Subcutaneous abdominal adipose tissue (tissue), 5 donors: ENCODE measurements at regions not wholly inside any gene's neighbourhood (a gene's known extent, or its start where the extent isn't known, plus 50 kb on each side); places are given as distances from the start of the nearest gene placed in this dataset.

Experiments used
- H3K27ac ChIP-seq: one replicate; pipeline ENCODE4 v1.7.0; 2013; ENCODE audit warnings: low read depth, mild to moderate bottlenecking, inconsistent platforms, low read length, moderate library complexity
- H3K27me3 ChIP-seq, 5 donors: one replicate each; pipeline ENCODE4 v1.7.0; 2013; ENCODE audit warnings: low read length in 5 of 5, inconsistent platforms in 1 of 5; ENCODE audit not compliant: control insufficient read depth in 5 of 5, insufficient read depth in 4 of 5
- H3K36me3 ChIP-seq, 5 donors: one replicate each; pipeline ENCODE4 v1.7.0; 2013; ENCODE audit warnings: low read length in 5 of 5; ENCODE audit not compliant: control insufficient read depth in 5 of 5, insufficient read depth in 5 of 5
- H3K4me1 ChIP-seq, 5 donors: one replicate each; pipeline ENCODE4 v1.7.0; 2013; ENCODE audit warnings: low read length in 5 of 5, mild to moderate bottlenecking in 3 of 5, moderate library complexity in 1 of 5; ENCODE audit not compliant: control insufficient read depth in 5 of 5, insufficient read depth in 5 of 5
- H3K4me3 ChIP-seq, 5 donors: one replicate each; pipeline ENCODE4 v1.7.0; 2013; ENCODE audit warnings: low read length in 5 of 5, low read depth in 1 of 5
- H3K9ac ChIP-seq, 5 donors: one replicate each; pipeline ENCODE4 v1.7.0; 2013; ENCODE audit warnings: low read length in 5 of 5, mild to moderate bottlenecking in 4 of 5, moderate library complexity in 3 of 5
- H3K9me3 ChIP-seq, 5 donors: one replicate each; pipeline ENCODE4 v1.7.0; 2013; ENCODE audit warnings: low read length in 5 of 5; ENCODE audit not compliant: control insufficient read depth in 5 of 5
- donor health status: healthy.
- donor health status: healthy.
- donor health status: healthy.
- donor health status: healthy.
- donor health status: healthy.

DNA sequence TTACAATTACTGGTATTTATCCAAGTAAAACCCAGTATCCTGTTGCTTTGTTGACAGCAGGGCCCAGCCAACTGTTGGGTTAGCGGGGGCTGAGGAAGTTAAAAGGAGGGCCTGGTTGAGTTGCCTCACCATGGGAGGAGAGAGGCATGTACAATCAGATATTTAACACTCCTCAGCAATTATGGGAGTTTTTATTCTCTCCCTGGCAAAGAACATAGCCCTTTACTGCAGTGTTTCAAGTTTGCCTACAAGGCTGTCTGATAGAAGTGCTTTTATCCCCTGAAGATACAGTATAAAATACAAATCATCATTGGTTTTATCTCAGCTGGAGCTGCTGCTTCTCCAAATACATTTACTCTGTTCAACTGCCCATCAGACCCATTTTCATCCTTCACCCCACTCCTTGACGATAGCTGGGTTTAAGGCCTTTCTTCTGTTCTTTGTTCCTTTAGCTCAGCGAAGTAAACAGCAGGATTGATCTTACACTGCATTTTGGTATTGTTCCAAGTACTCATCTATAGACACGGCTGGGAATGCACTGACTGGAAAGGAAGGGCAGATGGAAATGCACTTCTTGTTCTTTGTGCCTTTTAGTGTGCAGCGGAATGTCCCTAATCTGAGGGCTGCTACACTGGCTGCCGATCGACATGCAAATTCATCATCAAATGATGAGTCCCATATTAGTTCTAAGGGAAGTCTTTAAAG, 402.5 kb upstream of the SPRED2 start:
- H3K4me3 ChIP-seq: no peak overlapping the region
- H3K9ac ChIP-seq: no peak overlapping the region
- no peaks in the 10 kb centered on the region for H3K27me3 ChIP-seq
- no peak overlapping the region for H3K27ac ChIP-seq
- H3K36me3 ChIP-seq: no peaks in the 10 kb centered on the region
- no peaks in the 10 kb centered on the region for H3K9me3 ChIP-seq
- peaks cover 0 to 14% (median 0%) of the 10 kb centered on the region in 5 donors for H3K4me1 ChIP-seq

DNA sequence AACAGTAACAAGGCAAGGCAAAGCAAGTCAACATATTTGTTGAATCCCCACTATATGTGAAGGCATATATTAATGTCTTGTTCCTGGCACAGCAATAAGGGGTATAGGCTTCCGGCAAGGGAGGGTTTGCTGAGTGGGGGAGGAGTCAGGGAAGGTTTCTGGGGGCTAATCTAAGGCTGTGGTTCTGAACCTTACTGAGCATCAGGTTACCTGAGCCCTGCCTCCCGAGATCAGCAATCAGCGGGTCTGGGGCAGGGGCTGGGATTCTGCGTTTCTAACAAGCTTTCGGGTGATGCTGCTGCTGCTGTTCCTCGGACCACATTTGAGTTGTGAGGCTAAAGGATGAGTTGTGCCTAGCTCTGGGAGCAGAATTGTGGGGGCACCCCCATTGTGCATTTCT, 401.7 kb upstream of the SPRED2 start:
- Histone ChIP-seq H3K4me3 (no peak overlapping the region), H3K9ac (no peak overlapping the region), H3K27me3 (no peaks in the 10 kb centered on the region), H3K4me1 (peaks cover 0 to 14% (median 2%) of the 10 kb centered on the region in 5 donors), H3K36me3 (no peaks in the 10 kb centered on the region), H3K9me3 (no peaks in the 10 kb centered on the region), H3K27ac (no peak overlapping the region)

DNA sequence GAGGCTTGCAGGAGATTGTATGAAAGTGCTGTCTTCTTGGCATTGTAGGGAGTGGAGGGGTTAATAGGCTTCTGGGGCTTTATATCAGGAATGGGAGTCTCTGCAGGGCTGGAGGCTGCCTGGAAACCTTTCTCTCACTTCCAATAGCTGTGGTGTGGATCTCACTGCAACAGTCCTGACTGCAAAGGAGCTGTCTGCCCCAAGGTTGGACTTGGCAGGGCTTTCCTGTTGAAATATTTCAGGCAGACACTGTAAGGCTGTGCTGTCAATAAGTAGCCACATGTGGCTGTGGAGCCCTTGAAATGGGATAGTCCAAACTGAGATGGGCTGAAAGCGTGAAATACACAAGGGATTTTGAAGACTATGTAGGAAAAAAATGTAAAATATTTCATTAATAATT, 399.1 kb upstream of the SPRED2 start:
- no peak overlapping the region for H3K9ac ChIP-seq
- H3K27ac ChIP-seq: no peak overlapping the region
- H3K4me1 ChIP-seq: peaks cover 0 to 14% (median 2%) of the 10 kb centered on the region in 5 donors
- no peaks in the 10 kb centered on the region for H3K27me3 ChIP-seq
- no peaks in the 10 kb centered on the region for H3K9me3 ChIP-seq
- H3K4me3 ChIP-seq: no peak overlapping the region
- no peaks in the 10 kb centered on the region for H3K36me3 ChIP-seq

DNA sequence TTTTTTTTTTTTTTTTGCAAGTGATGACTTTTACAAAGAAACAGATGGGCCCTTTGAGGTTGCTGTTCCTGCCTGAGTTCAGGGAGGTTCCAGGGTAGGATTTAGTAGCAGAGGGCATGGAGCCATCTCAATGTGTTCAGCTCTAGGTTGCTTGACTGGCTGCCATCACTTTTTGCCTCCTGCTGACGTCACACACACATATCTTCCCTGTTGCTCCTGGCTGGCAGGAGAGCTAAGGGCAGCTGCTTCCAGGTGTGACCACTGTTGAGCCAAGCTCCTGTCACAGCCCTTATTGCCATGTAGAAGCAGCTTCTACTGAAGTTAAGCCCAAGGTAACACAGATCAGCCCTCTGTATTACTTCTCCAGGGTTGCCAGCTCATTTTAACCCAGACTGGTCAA, 394.2 kb upstream of the SPRED2 start:
- Histone ChIP-seq H3K9me3 (peaks cover 0 to 4% (median 0%) of the 10 kb centered on the region in 5 donors), H3K36me3 (no peaks in the 10 kb centered on the region)

DNA sequence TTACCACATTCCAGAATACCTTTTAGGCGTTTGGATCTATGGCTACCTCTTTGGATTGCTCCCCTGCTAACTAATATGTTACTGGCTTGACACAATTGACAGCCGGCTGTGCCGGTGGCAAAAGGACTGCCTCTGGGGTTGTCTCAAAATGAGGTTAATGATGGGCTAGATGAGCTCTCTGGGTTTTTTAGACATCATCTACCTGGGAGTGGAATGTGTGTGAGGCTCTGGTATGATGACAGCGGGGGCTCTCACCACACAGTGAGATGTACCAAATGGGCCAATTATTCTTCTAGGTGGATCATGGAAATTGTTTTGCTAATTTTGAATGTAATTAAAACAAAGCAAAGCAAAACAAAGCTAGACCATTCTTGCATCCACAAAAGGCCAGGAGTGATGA, 391.1 kb upstream of the SPRED2 start:
- no peaks in the 10 kb centered on the region for H3K36me3 ChIP-seq
- H3K9me3 ChIP-seq: peaks cover 0 to 4% (median 0%) of the 10 kb centered on the region in 5 donors
- no peaks in the 10 kb centered on the region for H3K4me1 ChIP-seq
- H3K27me3 ChIP-seq: no peaks in the 10 kb centered on the region
- H3K9ac ChIP-seq: no peak overlapping the region
- H3K27ac ChIP-seq: no peak overlapping the region
- no peak overlapping the region for H3K4me3 ChIP-seq

More for the DNA sequence above, 394.2 kb upstream of the SPRED2 start:
- Histone ChIP-seq H3K9ac (no peak overlapping the region), H3K4me1 (peaks cover 0 to 7% (median 2%) of the 10 kb centered on the region in 5 donors), H3K4me3 (no peak overlapping the region), H3K27ac (no peak overlapping the region), H3K27me3 (no peaks in the 10 kb centered on the region)

DNA sequence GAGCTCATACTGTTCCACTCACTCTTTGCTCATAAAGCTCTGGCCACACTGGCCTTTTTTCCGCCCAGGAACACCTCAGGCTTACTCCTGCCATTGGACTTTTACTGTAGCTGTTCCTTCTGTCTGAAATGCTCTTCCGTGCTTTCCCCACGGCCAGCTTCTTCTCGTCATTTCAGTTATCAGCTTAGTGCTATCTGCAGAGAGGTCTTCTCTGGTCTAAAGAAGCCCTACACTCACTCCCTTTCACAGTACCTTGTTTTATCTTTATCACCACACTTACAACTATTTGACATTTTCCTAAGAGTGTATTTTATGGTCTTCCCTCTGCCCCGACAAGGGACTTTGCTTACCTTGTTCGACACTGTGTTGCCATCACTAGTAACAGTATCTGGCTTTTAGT, 388.1 kb upstream of the SPRED2 start:
- Histone ChIP-seq H3K4me3 (no peak overlapping the region), H3K27ac (no peak overlapping the region), H3K9me3 (peaks cover 0 to 4% (median 0%) of the 10 kb centered on the region in 5 donors), H3K36me3 (no peaks in the 10 kb centered on the region), H3K4me1 (no peaks in the 10 kb centered on the region), H3K27me3 (no peaks in the 10 kb centered on the region), H3K9ac (no peak overlapping the region)

DNA sequence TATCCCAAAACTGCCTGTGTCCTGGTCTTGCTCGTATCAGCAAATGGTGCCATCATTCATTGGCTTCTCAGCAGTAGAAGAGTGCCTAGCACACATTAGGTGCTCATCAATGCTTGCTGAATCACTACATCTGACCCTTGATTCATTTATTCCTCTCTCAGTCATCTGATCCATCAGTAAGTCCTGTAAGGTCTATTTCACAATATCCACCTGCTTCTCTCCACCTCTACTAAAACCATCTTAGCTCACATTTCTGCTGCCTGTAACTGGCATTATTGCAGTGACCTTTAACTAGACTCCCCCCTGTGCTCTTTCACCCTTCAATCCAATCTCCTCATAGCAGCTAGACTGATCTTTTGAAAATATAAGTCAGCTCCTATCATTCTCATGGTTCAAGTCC, 387.6 kb upstream of the SPRED2 start:
- H3K9ac ChIP-seq: no peak overlapping the region
- no peaks in the 10 kb centered on the region for H3K36me3 ChIP-seq
- H3K27me3 ChIP-seq: no peaks in the 10 kb centered on the region
- H3K27ac ChIP-seq: no peak overlapping the region
- H3K9me3 ChIP-seq: peaks cover 0 to 4% (median 0%) of the 10 kb centered on the region in 5 donors
- no peak overlapping the region for H3K4me3 ChIP-seq
- H3K4me1 ChIP-seq: no peaks in the 10 kb centered on the region

DNA sequence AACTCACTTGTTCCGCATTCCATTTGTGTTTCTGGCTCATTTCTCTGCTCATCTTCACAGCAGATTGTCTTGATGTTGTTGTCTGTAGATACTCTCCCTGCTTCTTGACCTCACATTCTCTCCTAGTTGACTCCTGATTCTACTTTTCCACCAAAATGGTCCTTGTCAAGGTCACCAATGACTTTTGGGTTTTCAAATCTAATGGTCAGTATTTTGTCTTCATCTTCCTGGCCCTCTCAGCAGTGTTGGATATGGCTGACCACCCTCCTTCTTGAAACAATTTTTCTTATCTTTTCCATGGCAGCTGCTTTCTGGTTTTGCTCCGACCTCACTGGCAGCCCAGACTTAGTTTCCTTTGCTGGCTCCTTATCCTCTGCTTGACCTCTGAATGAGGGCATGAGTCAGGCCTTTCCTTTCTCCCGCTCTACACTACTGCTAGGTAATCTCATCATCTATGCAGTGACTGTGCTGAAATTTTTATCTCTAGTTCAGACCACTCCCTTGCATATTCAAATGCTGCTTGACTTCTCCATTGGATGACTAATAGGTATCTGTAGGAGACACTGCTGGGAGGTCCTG, 386.6 kb upstream of the SPRED2 start:
- Histone ChIP-seq H3K4me3 (no peak overlapping the region), H3K4me1 (no peaks in the 10 kb centered on the region), H3K9me3 (peaks cover 0 to 4% (median 0%) of the 10 kb centered on the region in 5 donors), H3K9ac (no peak overlapping the region), H3K27ac (no peak overlapping the region), H3K36me3 (no peaks in the 10 kb centered on the region), H3K27me3 (no peaks in the 10 kb centered on the region)

DNA sequence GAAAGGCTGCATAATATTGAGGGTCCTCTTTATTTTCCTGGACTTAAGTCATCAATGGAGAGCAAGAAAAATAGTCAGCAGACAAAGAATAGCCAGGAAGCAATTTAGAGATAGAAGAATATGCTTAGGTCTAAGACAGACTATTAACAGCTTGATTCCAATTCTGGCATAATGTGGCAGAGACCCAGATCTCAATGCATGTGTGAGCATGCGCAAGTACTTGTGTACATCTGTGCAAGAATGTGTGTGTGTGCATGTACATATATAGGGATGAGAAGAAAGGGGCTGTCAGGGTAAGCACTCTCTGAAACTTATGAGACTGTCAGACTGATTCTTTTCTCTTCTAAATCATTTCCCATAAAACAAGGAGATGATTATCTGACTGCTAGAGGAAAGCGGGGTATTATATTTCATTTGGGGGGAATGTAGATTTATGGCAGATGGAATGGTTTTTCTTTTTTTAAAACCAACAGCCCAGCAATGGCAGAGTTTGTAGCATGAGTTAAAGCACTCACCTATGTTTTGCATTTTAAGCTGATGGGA, 381.3 kb upstream of the SPRED2 start:
- Histone ChIP-seq H3K27me3 (no peaks in the 10 kb centered on the region), H3K4me1 (no peaks in the 10 kb centered on the region), H3K27ac (no peak overlapping the region), H3K4me3 (no peak overlapping the region), H3K9me3 (no peaks in the 10 kb centered on the region), H3K36me3 (no peaks in the 10 kb centered on the region), H3K9ac (no peak overlapping the region)

DNA sequence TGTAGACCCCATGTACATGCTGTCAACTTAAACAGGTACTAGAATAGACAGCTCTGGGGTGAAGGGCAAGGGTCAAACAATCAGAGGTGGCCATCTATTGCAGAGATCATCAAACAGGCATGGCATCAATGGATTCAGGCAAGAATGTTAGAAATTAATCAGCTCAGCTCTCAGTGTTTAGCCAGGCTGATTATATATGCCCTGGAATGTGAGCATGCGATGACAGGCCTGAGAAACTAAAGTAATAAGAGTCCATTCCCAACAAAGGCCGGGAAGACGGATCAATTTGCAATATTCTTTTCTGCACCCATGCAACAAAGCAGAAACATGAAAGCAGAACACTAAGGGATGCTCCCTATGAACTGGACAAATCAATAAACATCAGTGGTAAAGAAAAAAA, 380.5 kb upstream of the SPRED2 start:
- Histone ChIP-seq H3K27me3 (no peaks in the 10 kb centered on the region), H3K27ac (no peak overlapping the region), H3K9ac (no peak overlapping the region), H3K36me3 (no peaks in the 10 kb centered on the region), H3K9me3 (peaks cover 2 to 3% (median 2%) of the 10 kb centered on the region in 5 donors), H3K4me3 (no peak overlapping the region), H3K4me1 (no peaks in the 10 kb centered on the region)
